ENCODE measurements at regions not wholly inside any gene's neighbourhood (a gene's known extent, or its start where the extent isn't known, plus 50 kb on each side); places are given as distances from the start of the nearest gene placed in this dataset.

GRCh38 chr4:188263321-188263720, 124.1 kb downstream of the TRIML1 start:
- no peak overlapping the region for H3K27ac ChIP-seq
- TF ChIP-seq CTCF (conservative IDR thresholded peaks at IDR 0.05), result no peak

GRCh38 chr4:188266386-188266785, 127.1 kb downstream of the TRIML1 start:
- no peak overlapping the region for H3K27ac ChIP-seq
- TF ChIP-seq CTCF (conservative IDR thresholded peaks at IDR 0.05), result no peak

GRCh38 chr4:188268131-188268908, 129.1 kb downstream of the TRIML1 start:
- no peak for TF ChIP-seq CTCF (conservative IDR thresholded peaks at IDR 0.05)
- H3K27ac ChIP-seq, result no peak overlapping the region

- no peak overlapping the region for H3K27ac ChIP-seq
- no peak for TF ChIP-seq CTCF (conservative IDR thresholded peaks at IDR 0.05)
Observed at GRCh38 chr4:188270273-188271069, 131.2 kb downstream of the TRIML1 start.

GRCh38 chr4:188275686-188276085, 136.4 kb downstream of the TRIML1 start:
- TF ChIP-seq CTCF (conservative IDR thresholded peaks at IDR 0.05), result no peak
- H3K27ac ChIP-seq, result no peak overlapping the region

GRCh38 chr4:188279184-188279583, 139.9 kb downstream of the TRIML1 start:
- no peak for TF ChIP-seq CTCF (conservative IDR thresholded peaks at IDR 0.05)
- no peak overlapping the region for H3K27ac ChIP-seq

- no peak for TF ChIP-seq CTCF (conservative IDR thresholded peaks at IDR 0.05)
- no peak overlapping the region for H3K27ac ChIP-seq
Observed at GRCh38 chr4:188282471-188283232, 143.4 kb downstream of the TRIML1 start.

Data from VCaP (cell line).